ENCODE measurements at regions not wholly inside any gene's neighbourhood (a gene's known extent, or its start where the extent isn't known, plus 50 kb on each side); places are given as distances from the start of the nearest gene placed in this dataset.

GRCh38 chr9:86819552-86819951 lies 127.8 kb downstream of the GAS1 start:
- DNase-seq (ENCODE audit: low read depth) (no peak), FAIRE-seq (no peak)
- Histone ChIP-seq H3K4me2 (ENCODE audit: low read length) (no peak overlapping the region), H2AFZ (ENCODE audit: low read depth, low read length) (no peak overlapping the region), H3K4me1 (ENCODE audit: insufficient read depth, low read length) (no peaks in the 10 kb centered on the region), H3K9me3 (ENCODE audit: insufficient read depth, low read depth, low read length) (no peaks in the 10 kb centered on the region), H4K20me1 (ENCODE audit: insufficient read depth, low read length) (no peaks in the 10 kb centered on the region), H3K27ac (ENCODE audit: low read depth, low read length) (no peak overlapping the region), H3K36me3 (ENCODE audit: insufficient read depth, low read length) (no peaks in the 10 kb centered on the region), H3K27me3 (ENCODE audit: insufficient read depth, low read length) (no peaks in the 10 kb centered on the region), H3K79me2 (ENCODE audit: insufficient read depth, low read length) (no peaks in the 10 kb centered on the region), H3K9ac (ENCODE audit: low read length) (no peak overlapping the region), H3K4me3 (ENCODE audit: insufficient read depth, low read depth, low read length) (no peak overlapping the region)
- Mint-ChIP-seq H3K27ac (ENCODE audit: unreplicated experiment) (no peak overlapping the region), H3K4me1 (ENCODE audit: low read depth, unreplicated experiment) (no peaks in the 10 kb centered on the region), H3K27me3 (ENCODE audit: low read depth, unreplicated experiment) (no peaks in the 10 kb centered on the region), H3K36me3 (ENCODE audit: low read depth, unreplicated experiment) (peaks cover 2% of the 10 kb centered on the region), H3K9me3 (ENCODE audit: unreplicated experiment) (peaks cover 9% of the 10 kb centered on the region), H3K4me3 (ENCODE audit: unreplicated experiment) (no peak overlapping the region)
- TF ChIP-seq, protein P1, sequence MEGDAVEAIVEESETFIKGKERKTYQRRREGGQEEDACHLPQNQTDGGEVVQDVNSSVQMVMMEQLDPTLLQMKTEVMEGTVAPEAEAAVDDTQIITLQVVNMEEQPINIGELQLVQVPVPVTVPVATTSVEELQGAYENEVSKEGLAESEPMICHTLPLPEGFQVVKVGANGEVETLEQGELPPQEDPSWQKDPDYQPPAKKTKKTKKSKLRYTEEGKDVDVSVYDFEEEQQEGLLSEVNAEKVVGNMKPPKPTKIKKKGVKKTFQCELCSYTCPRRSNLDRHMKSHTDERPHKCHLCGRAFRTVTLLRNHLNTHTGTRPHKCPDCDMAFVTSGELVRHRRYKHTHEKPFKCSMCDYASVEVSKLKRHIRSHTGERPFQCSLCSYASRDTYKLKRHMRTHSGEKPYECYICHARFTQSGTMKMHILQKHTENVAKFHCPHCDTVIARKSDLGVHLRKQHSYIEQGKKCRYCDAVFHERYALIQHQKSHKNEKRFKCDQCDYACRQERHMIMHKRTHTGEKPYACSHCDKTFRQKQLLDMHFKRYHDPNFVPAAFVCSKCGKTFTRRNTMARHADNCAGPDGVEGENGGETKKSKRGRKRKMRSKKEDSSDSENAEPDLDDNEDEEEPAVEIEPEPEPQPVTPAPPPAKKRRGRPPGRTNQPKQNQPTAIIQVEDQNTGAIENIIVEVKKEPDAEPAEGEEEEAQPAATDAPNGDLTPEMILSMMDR (IDR thresholded peaks at IDR 0.05; ENCODE audit: insufficient read depth, low read depth, low read length), result no peak
- no peak for TF ChIP-seq EZH2 (IDR thresholded peaks at IDR 0.05; ENCODE audit: insufficient read depth, low read length)

- H3K27ac Mint-ChIP-seq (ENCODE audit: unreplicated experiment), result no peak overlapping the region
- no peaks in the 10 kb centered on the region for H3K27me3 ChIP-seq (ENCODE audit: insufficient read depth, low read length)
- no peaks in the 10 kb centered on the region for H4K20me1 ChIP-seq (ENCODE audit: insufficient read depth, low read length)
- no peaks in the 10 kb centered on the region for H3K9me3 ChIP-seq (ENCODE audit: insufficient read depth, low read depth, low read length)
- H3K36me3 Mint-ChIP-seq (ENCODE audit: low read depth, unreplicated experiment), result peaks cover 2% of the 10 kb centered on the region
- H3K4me2 ChIP-seq (ENCODE audit: low read length), result no peak overlapping the region
- peaks cover 6% of the 10 kb centered on the region for H3K27me3 Mint-ChIP-seq (ENCODE audit: low read depth, unreplicated experiment)
- no peak overlapping the region for H3K9ac ChIP-seq (ENCODE audit: low read length)
- H3K9me3 Mint-ChIP-seq (ENCODE audit: unreplicated experiment), result peaks cover 9% of the 10 kb centered on the region
- no peaks in the 10 kb centered on the region for H3K79me2 ChIP-seq (ENCODE audit: insufficient read depth, low read length)
- no peak overlapping the region for H3K4me3 Mint-ChIP-seq (ENCODE audit: unreplicated experiment)
- TF ChIP-seq, protein P1 (IDR thresholded peaks at IDR 0.05; ENCODE audit: insufficient read depth, low read depth, low read length), result no peak
- no peaks in the 10 kb centered on the region for H3K4me1 ChIP-seq (ENCODE audit: insufficient read depth, low read length)
- H3K4me1 Mint-ChIP-seq (ENCODE audit: low read depth, unreplicated experiment), result no peaks in the 10 kb centered on the region
- no peak for DNase-seq (ENCODE audit: low read depth)
- H3K4me3 ChIP-seq (ENCODE audit: insufficient read depth, low read depth, low read length), result no peak overlapping the region
- no peaks in the 10 kb centered on the region for H3K36me3 ChIP-seq (ENCODE audit: insufficient read depth, low read length)
- H3K27ac ChIP-seq (ENCODE audit: low read depth, low read length), result no peak overlapping the region
- FAIRE-seq, result no peak
- no peak overlapping the region for H2AFZ ChIP-seq (ENCODE audit: low read depth, low read length)
Observed at GRCh38 chr9:86818636-86819035, 128.7 kb downstream of the GAS1 start.

DNA sequence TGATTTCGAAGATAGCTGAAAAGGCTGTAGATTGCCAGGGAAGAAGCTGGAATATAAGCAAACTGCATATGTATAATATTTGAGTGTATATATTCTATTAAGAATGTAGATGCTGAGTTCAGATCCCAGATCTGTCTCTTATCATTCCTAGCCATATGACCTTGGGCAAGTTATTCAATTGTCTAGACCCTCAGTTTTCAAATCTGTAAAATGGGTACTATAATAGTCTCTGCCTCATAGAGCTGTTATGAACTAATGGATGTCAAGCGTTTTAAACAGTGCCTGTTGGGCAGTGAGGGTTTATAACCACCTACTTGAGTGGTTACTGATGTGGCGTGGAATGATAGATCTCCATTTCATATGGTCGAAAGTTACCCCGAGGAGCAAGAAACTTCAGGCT lies 130.4 kb downstream of the GAS1 start:
- H3K36me3 Mint-ChIP-seq (ENCODE audit: low read depth, unreplicated experiment), result peaks cover 2% of the 10 kb centered on the region
- Histone ChIP-seq H3K4me1 (ENCODE audit: insufficient read depth, low read length) (no peaks in the 10 kb centered on the region), H3K79me2 (ENCODE audit: insufficient read depth, low read length) (no peaks in the 10 kb centered on the region), H3K4me3 (ENCODE audit: insufficient read depth, low read depth, low read length) (no peak overlapping the region), H3K27ac (ENCODE audit: low read depth, low read length) (no peak overlapping the region), H3K4me2 (ENCODE audit: low read length) (no peak overlapping the region), H4K20me1 (ENCODE audit: insufficient read depth, low read length) (no peaks in the 10 kb centered on the region), H3K36me3 (ENCODE audit: insufficient read depth, low read length) (no peaks in the 10 kb centered on the region), H3K27me3 (ENCODE audit: insufficient read depth, low read length) (no peaks in the 10 kb centered on the region), H3K9ac (ENCODE audit: low read length) (no peak overlapping the region), H2AFZ (ENCODE audit: low read depth, low read length) (no peak overlapping the region), H3K9me3 (ENCODE audit: insufficient read depth, low read depth, low read length) (no peaks in the 10 kb centered on the region)
- DNase-seq (ENCODE audit: low read depth), result no peak
- H3K27ac Mint-ChIP-seq (ENCODE audit: unreplicated experiment), result no peak overlapping the region
- H3K9me3 Mint-ChIP-seq (ENCODE audit: unreplicated experiment), result peaks cover 4% of the 10 kb centered on the region
- H3K4me3 Mint-ChIP-seq (ENCODE audit: unreplicated experiment), result no peak overlapping the region
- no peak for FAIRE-seq
- TF ChIP-seq, protein P1 (IDR thresholded peaks at IDR 0.05; ENCODE audit: insufficient read depth, low read depth, low read length), result no peak
- TF ChIP-seq EZH2 (IDR thresholded peaks at IDR 0.05; ENCODE audit: insufficient read depth, low read length), result no peak
- peaks cover 8% of the 10 kb centered on the region for H3K27me3 Mint-ChIP-seq (ENCODE audit: low read depth, unreplicated experiment)
- H3K4me1 Mint-ChIP-seq (ENCODE audit: low read depth, unreplicated experiment), result no peaks in the 10 kb centered on the region

All from astrocyte (in vitro differentiated cells and primary cell).